Keratinocyte (primary cell): ENCODE measurements at regions not wholly inside any gene's neighbourhood (a gene's known extent, or its start where the extent isn't known, plus 50 kb on each side); places are given as distances from the start of the nearest gene placed in this dataset.

ENCODE experiments used
- DNase-seq: peaks from one replicate; pipeline ENCODE4 v3.0.0-alpha.2; 2011; ENCODE audit warnings: low read depth, missing footprints, low spot score
- FAIRE-seq: peaks from 2 replicates; lab custom pipeline; 2011; peaks lifted over from hg19 to GRCh38; lab: Jason Lieb, UNC
- H2AFZ ChIP-seq: 2 replicates; pipeline ENCODE4 v1.6.0; 2012; ENCODE audit warnings: low read length, control low read depth, inconsistent platforms; ENCODE audit not compliant: control insufficient read depth
- H3K27ac ChIP-seq: 2 replicates; pipeline ENCODE4 v1.5.1; 2011; ENCODE audit warnings: low read length; ENCODE audit not compliant: control insufficient read depth, insufficient read depth
- H3K27me3 ChIP-seq: 3 replicates; pipeline ENCODE4 v1.6.0; 2011; ENCODE audit warnings: low read length; ENCODE audit not compliant: control insufficient read depth, insufficient read depth; ENCODE audit errors: extremely low read depth
- H3K36me3 ChIP-seq, 2 experiments: 2 replicates in 1 of 2; 3 replicates in 1 of 2; pipeline ENCODE4 v1.5.1; 2011; ENCODE audit warnings: low read length in 2 of 2, mild to moderate bottlenecking in 1 of 2; ENCODE audit not compliant: control insufficient read depth in 2 of 2, insufficient read depth in 2 of 2; ENCODE audit errors: extremely low read depth in 1 of 2
- H3K4me1 ChIP-seq: 3 replicates; pipeline ENCODE4 v1.5.1; 2011; ENCODE audit warnings: low read length; ENCODE audit not compliant: control insufficient read depth, insufficient read depth; ENCODE audit errors: extremely low read depth
- H3K4me2 ChIP-seq: 3 replicates; pipeline ENCODE4 v1.6.0; 2011; ENCODE audit warnings: low read depth, low read length; ENCODE audit not compliant: control insufficient read depth, insufficient read depth; ENCODE audit errors: extremely low read depth
- H3K4me3 ChIP-seq, 3 experiments: fragments of 200-600 bp in 1 of 3; sonication (generic) in 1 of 3; 2 replicates in 2 of 3; 3 replicates in 1 of 3; pipeline ENCODE4 v1.5.1; 2011 to 2016; ENCODE audit warnings: low read length in 3 of 3, mild to moderate bottlenecking in 3 of 3, control low read depth in 2 of 3, inconsistent platforms in 1 of 3, low read depth in 1 of 3, mixed read lengths in 1 of 3, mixed run types in 1 of 3, moderate library complexity in 1 of 3; ENCODE audit not compliant: control insufficient read depth in 2 of 3, insufficient read depth in 2 of 3; ENCODE audit errors: extremely low read depth in 1 of 3
- H3K79me2 ChIP-seq: 2 replicates; pipeline ENCODE4 v1.6.0; 2012; ENCODE audit warnings: low read length; ENCODE audit not compliant: control insufficient read depth, insufficient read depth
- H3K9ac ChIP-seq: 3 replicates; pipeline ENCODE4 v1.6.0; 2011; ENCODE audit warnings: low read length; ENCODE audit not compliant: control insufficient read depth, insufficient read depth; ENCODE audit errors: extremely low read depth
- H3K9me1 ChIP-seq: 3 replicates; pipeline ENCODE4 v1.6.0; 2011; ENCODE audit warnings: low read length; ENCODE audit not compliant: control insufficient read depth, insufficient read depth; ENCODE audit errors: extremely low read depth
- H3K9me3 ChIP-seq: 2 replicates; pipeline ENCODE4 v1.5.1; 2012; ENCODE audit warnings: low read depth, low read length; ENCODE audit not compliant: control insufficient read depth
- H4K20me1 ChIP-seq: 3 replicates; pipeline ENCODE4 v1.6.0; 2011; ENCODE audit warnings: low read length; ENCODE audit not compliant: control insufficient read depth, insufficient read depth; ENCODE audit errors: extremely low read depth
- CTCF ChIP-seq, 3 experiments: IDR thresholded peaks in 1 of 3; conservative IDR thresholded peaks in 1 of 3; optimal IDR thresholded peaks in 1 of 3; 2 replicates in 2 of 3; 3 replicates in 1 of 3; pipeline versions ENCODE3 to v1.5.1; 2011; ENCODE audit warnings: low read length in 3 of 3, mild to moderate bottlenecking in 3 of 3, moderate library complexity in 2 of 3, control low read depth in 1 of 3, inconsistent platforms in 1 of 3; ENCODE audit not compliant: insufficient read depth in 2 of 3; ENCODE audit errors: extremely low read depth in 1 of 3
- EZH2 ChIP-seq: IDR thresholded peaks from one replicate; pipeline ENCODE4 v1.6.1; 2012; ENCODE audit warnings: inconsistent platforms, mild to moderate bottlenecking, low read length, moderate library complexity
- dilution Hi-C: fragments of 300-500 bp; cut with MboI; formaldehyde crosslinking; loops from one replicate; pipeline ENCODE4 v1.7.0; 2020; ENCODE audit warnings: low sequenced_read_pairs; ENCODE audit not compliant: extremely low pct_ligation_motif_present

DNA sequence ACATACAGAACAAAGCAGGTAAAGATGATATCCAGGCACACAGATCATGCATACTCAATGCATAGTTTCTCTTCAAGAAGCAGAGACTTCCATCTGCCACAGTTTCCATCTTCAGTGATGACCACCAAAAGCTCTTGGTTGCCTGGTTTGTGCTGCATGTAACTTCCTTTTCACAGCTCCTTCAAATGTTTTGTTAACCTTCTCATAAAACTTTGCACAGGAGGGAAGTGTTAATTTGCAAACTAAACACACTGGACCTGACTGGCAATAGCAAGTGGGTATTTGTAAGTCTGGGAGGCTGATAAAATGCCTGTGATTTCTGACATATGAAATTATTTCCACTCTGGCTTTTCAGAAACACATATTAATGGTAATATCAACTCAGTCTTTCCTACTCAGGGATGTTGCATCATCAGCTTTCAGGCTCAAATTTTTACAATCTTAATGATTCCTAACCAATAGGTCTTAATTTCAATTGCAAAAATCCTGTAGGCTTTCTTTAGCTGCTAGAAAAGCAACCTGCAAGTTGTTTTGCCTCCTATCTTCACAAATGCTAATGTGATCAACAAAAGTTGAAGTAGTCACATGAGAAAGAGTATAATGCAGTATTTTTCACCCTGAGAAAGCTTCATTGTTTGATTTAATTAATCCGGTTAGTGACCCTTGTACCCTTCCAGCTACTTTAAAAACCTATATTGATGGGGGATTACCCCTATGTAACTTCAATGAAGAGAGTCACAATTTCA lies 575.6 kb downstream of the DIAPH3 start:
- no peak for TF ChIP-seq CTCF (optimal IDR thresholded peaks at IDR 0.05 in 1 of 3, IDR thresholded peaks at IDR 0.05 in 1 of 3, conservative IDR thresholded peaks at IDR 0.05 in 1 of 3; ENCODE audit: extremely low read depth in 1 of 3, insufficient read depth in 2 of 3, low read length in 3 of 3)
- TF ChIP-seq EZH2, result no peak
- H3K9ac ChIP-seq, result no peak overlapping the region
- DNase-seq (no peak), FAIRE-seq (no peak)
- no peak overlapping the region for H3K4me2 ChIP-seq
- H3K9me1 ChIP-seq, result no peaks in the 10 kb centered on the region
- H3K9me3 ChIP-seq, result no peaks in the 10 kb centered on the region
- no peak overlapping the region for H3K4me3 ChIP-seq
- H3K36me3 ChIP-seq, result no peaks in the 10 kb centered on the region
- H2AFZ ChIP-seq, result no peak overlapping the region
- no peak overlapping the region for H3K27ac ChIP-seq
- H3K79me2 ChIP-seq, result no peaks in the 10 kb centered on the region
- no peaks in the 10 kb centered on the region for H3K4me1 ChIP-seq
- H3K27me3 ChIP-seq, result no peaks in the 10 kb centered on the region
- H4K20me1 ChIP-seq, result no peaks in the 10 kb centered on the region
- dilution Hi-C loops, result no loop called here

GRCh38 chr13:59588717-59589067 lies 575.0 kb downstream of the DIAPH3 start:
- Histone ChIP-seq H3K9me3 (no peaks in the 10 kb centered on the region), H3K9ac (no peak overlapping the region), H3K27me3 (no peaks in the 10 kb centered on the region), H3K27ac (no peak overlapping the region), H3K4me1 (no peaks in the 10 kb centered on the region), H3K4me2 (no peak overlapping the region), H3K9me1 (no peaks in the 10 kb centered on the region), H2AFZ (no peak overlapping the region), H3K36me3 (no peaks in the 10 kb centered on the region), H3K79me2 (no peaks in the 10 kb centered on the region), H3K4me3 (no peak overlapping the region), H4K20me1 (no peaks in the 10 kb centered on the region)
- dilution Hi-C loops, result no loop called here
- DNase-seq (no peak), FAIRE-seq (no peak)
- TF ChIP-seq CTCF (optimal IDR thresholded peaks at IDR 0.05 in 1 of 3, IDR thresholded peaks at IDR 0.05 in 1 of 3, conservative IDR thresholded peaks at IDR 0.05 in 1 of 3; ENCODE audit: extremely low read depth in 1 of 3, insufficient read depth in 2 of 3, low read length in 3 of 3) (no peak), EZH2 (no peak)
